Omental fat pad (tissue), 3 donors: ENCODE measurements at regions not wholly inside any gene's neighbourhood (a gene's known extent, or its start where the extent isn't known, plus 50 kb on each side); places are given as distances from the start of the nearest gene placed in this dataset.

ENCODE experiments used
- ATAC-seq: fragments of 150-250 bp; one replicate; pipeline ENCODE4 v1.9.1; 2016; ENCODE audit warnings: mild to moderate bottlenecking, moderate library complexity; ENCODE audit not compliant: low FRiP score
- DNase-seq: peaks from one replicate; pipeline ENCODE4 v3.0.0-alpha.2; 2019; ENCODE audit warnings: low spot score
- TF ChIP-seq, protein P1 (sequence below), 3 donors: fragments of 450-650 bp; IDR thresholded peaks; one replicate each; pipeline ENCODE4 v1.5.1; 2016 to 2017; ENCODE audit warnings: antibody characterized with exemption in 3 of 3, mild to moderate bottlenecking in 3 of 3, moderate library complexity in 2 of 3

GRCh38 chr1:168480997-168481396 lies 62.8 kb downstream of the XCL2 start:
- DNase-seq: no peak
- TF ChIP-seq, protein P1, sequence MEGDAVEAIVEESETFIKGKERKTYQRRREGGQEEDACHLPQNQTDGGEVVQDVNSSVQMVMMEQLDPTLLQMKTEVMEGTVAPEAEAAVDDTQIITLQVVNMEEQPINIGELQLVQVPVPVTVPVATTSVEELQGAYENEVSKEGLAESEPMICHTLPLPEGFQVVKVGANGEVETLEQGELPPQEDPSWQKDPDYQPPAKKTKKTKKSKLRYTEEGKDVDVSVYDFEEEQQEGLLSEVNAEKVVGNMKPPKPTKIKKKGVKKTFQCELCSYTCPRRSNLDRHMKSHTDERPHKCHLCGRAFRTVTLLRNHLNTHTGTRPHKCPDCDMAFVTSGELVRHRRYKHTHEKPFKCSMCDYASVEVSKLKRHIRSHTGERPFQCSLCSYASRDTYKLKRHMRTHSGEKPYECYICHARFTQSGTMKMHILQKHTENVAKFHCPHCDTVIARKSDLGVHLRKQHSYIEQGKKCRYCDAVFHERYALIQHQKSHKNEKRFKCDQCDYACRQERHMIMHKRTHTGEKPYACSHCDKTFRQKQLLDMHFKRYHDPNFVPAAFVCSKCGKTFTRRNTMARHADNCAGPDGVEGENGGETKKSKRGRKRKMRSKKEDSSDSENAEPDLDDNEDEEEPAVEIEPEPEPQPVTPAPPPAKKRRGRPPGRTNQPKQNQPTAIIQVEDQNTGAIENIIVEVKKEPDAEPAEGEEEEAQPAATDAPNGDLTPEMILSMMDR (IDR thresholded peaks at IDR 0.05): no peak
- ATAC-seq: no peak

DNA sequence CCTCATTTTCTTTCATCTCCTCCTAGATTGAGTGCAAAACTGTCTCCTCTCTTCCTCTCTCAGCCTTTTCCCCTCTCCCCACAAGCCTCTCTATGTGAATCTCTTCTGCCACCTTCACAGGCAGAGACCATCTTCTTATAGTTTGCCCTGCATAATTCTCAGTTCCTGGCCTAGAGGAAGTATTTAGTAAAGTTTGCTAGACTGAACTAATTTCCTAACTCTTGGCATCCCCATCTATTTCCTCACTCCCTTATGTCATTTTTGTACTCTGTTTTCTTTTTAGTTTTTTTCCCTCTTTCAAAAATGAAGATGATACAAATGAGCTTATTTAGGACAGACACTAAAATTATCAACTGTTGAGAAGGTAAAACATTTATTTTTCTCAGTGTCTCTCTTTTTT lies 66.0 kb downstream of the XCL2 start:
- no peak for ATAC-seq
- TF ChIP-seq, protein P1 (IDR thresholded peaks at IDR 0.05): no peak
- no peak for DNase-seq

- ATAC-seq (peak; percentile 85), DNase-seq (no peak)
- TF ChIP-seq, protein P1 (IDR thresholded peaks at IDR 0.05): no peak
These were observed 67.0 kb downstream of the XCL2 start for GRCh38 chr1:168476588-168477385.

- ATAC-seq (no peak), DNase-seq (no peak)
- TF ChIP-seq, protein P1 (IDR thresholded peaks at IDR 0.05): no peak
These were observed 69.5 kb downstream of the XCL2 start for GRCh38 chr1:168474322-168474721.

- TF ChIP-seq, protein P1 (IDR thresholded peaks at IDR 0.05): no peak
- no peak for ATAC-seq
- no peak for DNase-seq
These were observed 70.7 kb downstream of the XCL2 start for GRCh38 chr1:168473126-168473525.

GRCh38 chr1:168472223-168472622 lies 71.6 kb downstream of the XCL2 start:
- TF ChIP-seq, protein P1 (IDR thresholded peaks at IDR 0.05): no peak
- DNase-seq: no peak
- ATAC-seq: no peak

DNA sequence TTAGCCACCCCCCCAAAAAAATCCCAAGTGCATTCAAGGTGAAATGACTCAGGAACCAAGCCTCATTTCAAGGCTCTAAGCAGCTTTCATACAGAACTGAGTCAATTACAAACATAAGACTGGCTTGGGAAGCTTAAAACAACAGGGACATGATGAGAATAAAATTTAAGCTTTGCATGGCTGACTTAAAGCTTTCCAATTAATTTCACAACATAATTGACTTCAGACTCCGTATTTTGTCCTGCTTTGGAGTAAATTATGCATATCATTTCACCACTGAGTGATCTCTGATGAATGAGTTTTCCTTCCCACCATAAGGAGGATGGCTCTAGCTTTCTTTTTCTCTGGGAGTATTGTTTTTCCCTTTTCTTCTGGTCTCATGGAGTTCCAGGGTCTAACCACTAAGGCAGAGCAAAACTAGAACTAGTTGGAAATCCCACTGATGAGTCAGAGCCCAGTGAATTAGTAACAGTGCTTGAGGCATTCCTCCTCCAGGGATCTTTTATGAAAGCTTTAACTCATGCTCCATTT lies 72.8 kb downstream of the XCL2 start:
- ATAC-seq: peak; percentile 75
- no peak for DNase-seq
- TF ChIP-seq, protein P1 (IDR thresholded peaks at IDR 0.05): no peak
